ENCODE measurements at regions not wholly inside any gene's neighbourhood (a gene's known extent, or its start where the extent isn't known, plus 50 kb on each side); places are given as distances from the start of the nearest gene placed in this dataset.

DNA sequence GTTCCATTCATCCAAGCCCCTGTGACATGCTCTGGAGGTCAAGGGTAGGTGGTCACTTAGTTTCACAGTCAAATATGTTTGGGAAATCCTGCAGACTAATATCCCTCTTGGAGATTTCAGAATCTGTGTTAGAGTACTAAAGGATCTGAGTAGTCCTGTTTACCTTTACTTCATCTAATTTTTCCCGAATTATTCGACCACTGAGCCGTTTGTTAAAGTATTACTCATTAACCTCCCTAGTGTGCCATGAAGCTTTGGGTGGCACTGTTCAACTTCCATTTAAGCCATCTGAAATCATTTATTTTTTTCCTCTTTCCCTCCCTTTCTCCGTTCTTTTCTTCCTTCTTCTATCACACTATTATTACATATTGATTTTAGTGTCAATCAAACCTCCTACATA is 109.9 kb downstream of the NGF start:
- intact Hi-C loops (cut with micrococcal nuclease; ENCODE audit: unreplicated experiment), result no loop called here
- ChIA-PET POLR2A (no interaction called here), CTCF (ENCODE audit: unreplicated experiment) (no interaction called here)
- no peaks in the 10 kb centered on the region for H3K79me2 ChIP-seq (ENCODE audit: insufficient read depth, low read depth, low read length)
- H3K4me1 ChIP-seq (ENCODE audit: insufficient read depth, low read length, poor library complexity, severe bottlenecking), result no peaks in the 10 kb centered on the region
- no peaks in the 10 kb centered on the region for H4K20me1 ChIP-seq (ENCODE audit: insufficient read depth, low read length)
- DNase-seq (ENCODE audit: low spot score), result no peak
- no peak overlapping the region for H3K4me2 ChIP-seq (ENCODE audit: low read length)
- H3K27ac ChIP-seq (ENCODE audit: low read depth, low read length, poor library complexity, severe bottlenecking), result no peak overlapping the region
- no peak overlapping the region for H2AFZ ChIP-seq (ENCODE audit: low read length)
- no peaks in the 10 kb centered on the region for H3K36me3 ChIP-seq (ENCODE audit: insufficient read depth, low read length)
- no peak for TF ChIP-seq EZH2phosphoT487 (IDR thresholded peaks at IDR 0.05; ENCODE audit: borderline replicate concordance, low read depth, low read length)
- TF ChIP-seq, protein P1, sequence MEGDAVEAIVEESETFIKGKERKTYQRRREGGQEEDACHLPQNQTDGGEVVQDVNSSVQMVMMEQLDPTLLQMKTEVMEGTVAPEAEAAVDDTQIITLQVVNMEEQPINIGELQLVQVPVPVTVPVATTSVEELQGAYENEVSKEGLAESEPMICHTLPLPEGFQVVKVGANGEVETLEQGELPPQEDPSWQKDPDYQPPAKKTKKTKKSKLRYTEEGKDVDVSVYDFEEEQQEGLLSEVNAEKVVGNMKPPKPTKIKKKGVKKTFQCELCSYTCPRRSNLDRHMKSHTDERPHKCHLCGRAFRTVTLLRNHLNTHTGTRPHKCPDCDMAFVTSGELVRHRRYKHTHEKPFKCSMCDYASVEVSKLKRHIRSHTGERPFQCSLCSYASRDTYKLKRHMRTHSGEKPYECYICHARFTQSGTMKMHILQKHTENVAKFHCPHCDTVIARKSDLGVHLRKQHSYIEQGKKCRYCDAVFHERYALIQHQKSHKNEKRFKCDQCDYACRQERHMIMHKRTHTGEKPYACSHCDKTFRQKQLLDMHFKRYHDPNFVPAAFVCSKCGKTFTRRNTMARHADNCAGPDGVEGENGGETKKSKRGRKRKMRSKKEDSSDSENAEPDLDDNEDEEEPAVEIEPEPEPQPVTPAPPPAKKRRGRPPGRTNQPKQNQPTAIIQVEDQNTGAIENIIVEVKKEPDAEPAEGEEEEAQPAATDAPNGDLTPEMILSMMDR (conservative IDR thresholded peaks at IDR 0.05; ENCODE audit: low read length), result no peak
- no peaks in the 10 kb centered on the region for H3K9me3 ChIP-seq (ENCODE audit: low read length)
- H3K9me2 ChIP-seq (ENCODE audit: insufficient read depth, low read length), result no peaks in the 10 kb centered on the region
- BruUV-seq (replicated peaks), result no TSS peak
- H3K4me3 ChIP-seq (ENCODE audit: low read depth, low read length, poor library complexity, severe bottlenecking), result no peak overlapping the region

DNA sequence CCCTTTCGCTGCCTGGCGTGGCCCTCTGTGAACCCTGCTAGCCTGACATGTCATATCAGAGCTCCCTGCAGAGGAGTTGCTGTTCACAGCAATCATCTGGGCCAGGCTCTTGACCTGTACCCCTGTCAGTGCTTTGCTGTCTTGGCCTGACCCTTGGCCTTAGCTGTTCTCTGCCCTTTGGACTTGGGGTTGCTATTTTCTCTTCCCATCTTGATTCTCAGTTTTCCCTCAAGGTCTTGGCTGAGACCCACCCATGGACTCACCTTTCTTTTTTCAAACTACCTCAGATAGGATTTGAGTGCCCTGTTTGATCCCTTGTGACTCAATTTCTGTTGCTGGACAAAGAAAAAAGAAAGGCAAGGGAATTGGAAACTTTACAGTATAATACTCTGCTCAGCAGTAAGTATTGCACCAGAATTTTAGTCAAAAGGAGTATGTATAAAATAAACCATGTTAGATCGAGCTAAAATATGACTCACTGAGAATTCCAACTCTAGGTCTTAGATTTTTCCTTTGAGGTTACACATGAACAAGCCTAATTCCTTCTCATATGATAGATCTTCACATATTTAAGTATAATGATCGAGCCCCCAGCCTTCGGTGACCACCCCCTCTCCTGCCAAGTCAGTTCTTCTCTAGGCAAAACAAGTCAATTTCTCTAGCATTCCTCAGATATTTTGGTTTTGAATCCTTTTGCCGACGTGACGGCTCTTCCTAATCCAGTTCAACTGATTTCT is 110.5 kb downstream of the NGF start:
- intact Hi-C loops (cut with micrococcal nuclease; ENCODE audit: unreplicated experiment), result no loop called here
- ChIA-PET POLR2A (no interaction called here), CTCF (ENCODE audit: unreplicated experiment) (no interaction called here)
- H3K9me3 ChIP-seq (ENCODE audit: low read length), result no peaks in the 10 kb centered on the region
- no peak overlapping the region for H3K4me2 ChIP-seq (ENCODE audit: low read length)
- H3K9me2 ChIP-seq (ENCODE audit: insufficient read depth, low read length), result no peaks in the 10 kb centered on the region
- no peak overlapping the region for H3K27ac ChIP-seq (ENCODE audit: low read depth, low read length, poor library complexity, severe bottlenecking)
- TF ChIP-seq, protein P1 (conservative IDR thresholded peaks at IDR 0.05; ENCODE audit: low read length), result no peak
- TF ChIP-seq EZH2phosphoT487 (IDR thresholded peaks at IDR 0.05; ENCODE audit: borderline replicate concordance, low read depth, low read length), result no peak
- no peaks in the 10 kb centered on the region for H3K36me3 ChIP-seq (ENCODE audit: insufficient read depth, low read length)
- no peaks in the 10 kb centered on the region for H3K79me2 ChIP-seq (ENCODE audit: insufficient read depth, low read depth, low read length)
- H3K4me1 ChIP-seq (ENCODE audit: insufficient read depth, low read length, poor library complexity, severe bottlenecking), result no peaks in the 10 kb centered on the region
- DNase-seq (ENCODE audit: low spot score), result no peak
- no peaks in the 10 kb centered on the region for H4K20me1 ChIP-seq (ENCODE audit: insufficient read depth, low read length)
- H2AFZ ChIP-seq (ENCODE audit: low read length), result no peak overlapping the region
- H3K4me3 ChIP-seq (ENCODE audit: low read depth, low read length, poor library complexity, severe bottlenecking), result no peak overlapping the region
- BruUV-seq (replicated peaks), result no TSS peak

DNA sequence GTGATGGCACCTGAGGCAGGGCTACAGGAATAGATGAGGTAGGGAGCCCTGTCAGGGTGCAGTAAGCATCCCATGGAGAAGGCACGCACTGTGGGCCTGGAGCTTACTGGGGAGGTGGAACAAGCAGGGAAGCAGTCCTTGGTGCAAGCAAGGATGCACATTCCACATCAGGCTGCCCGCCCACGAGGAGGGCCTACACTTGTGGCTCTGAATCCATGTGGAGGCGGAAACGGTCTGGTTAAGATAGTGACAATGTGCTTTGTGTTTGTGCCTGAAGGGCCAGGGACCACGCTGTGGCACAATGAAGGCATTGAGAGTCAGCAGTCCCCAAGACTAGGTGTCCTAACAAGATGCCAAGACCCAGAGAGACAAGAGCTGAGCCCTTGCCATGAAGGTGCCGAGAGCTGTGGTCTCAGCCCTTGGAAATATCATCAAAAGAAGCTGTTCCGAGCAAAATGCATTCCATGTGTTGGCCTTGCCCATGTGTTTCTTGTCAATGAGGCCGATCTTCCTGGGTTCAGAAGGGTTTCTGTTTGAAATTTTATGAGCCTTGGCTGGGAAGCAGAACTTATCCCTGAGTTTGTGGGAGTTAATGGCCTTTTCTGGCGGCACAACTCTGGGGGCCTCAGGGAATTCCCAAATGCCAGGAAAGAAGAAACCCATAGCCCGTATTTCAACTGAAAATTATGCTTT is 111.9 kb downstream of the NGF start:
- H3K4me2 ChIP-seq (ENCODE audit: low read length), result no peak overlapping the region
- H3K36me3 ChIP-seq (ENCODE audit: insufficient read depth, low read length), result no peaks in the 10 kb centered on the region
- H3K4me3 ChIP-seq (ENCODE audit: low read depth, low read length, poor library complexity, severe bottlenecking), result no peak overlapping the region
- no TSS peak for BruUV-seq (replicated peaks)
- intact Hi-C loops (cut with micrococcal nuclease; ENCODE audit: unreplicated experiment), result no loop called here
- H4K20me1 ChIP-seq (ENCODE audit: insufficient read depth, low read length), result no peaks in the 10 kb centered on the region
- H3K27ac ChIP-seq (ENCODE audit: low read depth, low read length, poor library complexity, severe bottlenecking), result no peak overlapping the region
- no peaks in the 10 kb centered on the region for H3K9me3 ChIP-seq (ENCODE audit: low read length)
- H3K9me2 ChIP-seq (ENCODE audit: insufficient read depth, low read length), result no peaks in the 10 kb centered on the region
- H3K79me2 ChIP-seq (ENCODE audit: insufficient read depth, low read depth, low read length), result no peaks in the 10 kb centered on the region
- CTCF ChIA-PET (ENCODE audit: unreplicated experiment), result no interaction called here
- H3K4me1 ChIP-seq (ENCODE audit: insufficient read depth, low read length, poor library complexity, severe bottlenecking), result no peaks in the 10 kb centered on the region
- POLR2A ChIA-PET, result no interaction called here
- no peak overlapping the region for H2AFZ ChIP-seq (ENCODE audit: low read length)
- DNase-seq (ENCODE audit: low spot score), result no peak
- TF ChIP-seq EZH2phosphoT487 (IDR thresholded peaks at IDR 0.05; ENCODE audit: borderline replicate concordance, low read depth, low read length), result no peak
- TF ChIP-seq, protein P1 (conservative IDR thresholded peaks at IDR 0.05; ENCODE audit: low read length), result no peak

Measured in OCI-LY7 (cell line).